ENCODE measurements at regions not wholly inside any gene's neighbourhood (a gene's known extent, or its start where the extent isn't known, plus 50 kb on each side); places are given as distances from the start of the nearest gene placed in this dataset.

- no peak for DNase-seq (ENCODE audit: low read depth)
These were observed 411.3 kb downstream of the SPRY1 start for GRCh38 chr4:123807866-123808265.

GRCh38 chr4:123809864-123810263, 413.3 kb downstream of the SPRY1 start:
- DNase-seq (ENCODE audit: low read depth): no peak

GRCh38 chr4:123812066-123812390, 415.4 kb downstream of the SPRY1 start:
- no peak for DNase-seq (ENCODE audit: low read depth)

GRCh38 chr4:123813901-123814300, 417.3 kb downstream of the SPRY1 start:
- no peak for DNase-seq (ENCODE audit: low read depth)

GRCh38 chr4:123816462-123816861, 419.9 kb downstream of the SPRY1 start:
- no peak for DNase-seq (ENCODE audit: low read depth)

- no peak for DNase-seq (ENCODE audit: low read depth)
These were observed 420.6 kb downstream of the SPRY1 start for GRCh38 chr4:123817025-123817688.

- DNase-seq (ENCODE audit: low read depth): no peak
These were observed 422.9 kb downstream of the SPRY1 start for GRCh38 chr4:123819362-123820035.

GRCh38 chr4:123821861-123822260, 425.3 kb downstream of the SPRY1 start:
- no peak for DNase-seq (ENCODE audit: low read depth)

GRCh38 chr4:123822353-123822752, 425.8 kb downstream of the SPRY1 start:
- no peak for DNase-seq (ENCODE audit: low read depth)

GRCh38 chr4:123823244-123823643, 426.6 kb downstream of the SPRY1 start:
- no peak for DNase-seq (ENCODE audit: low read depth)

GRCh38 chr4:123824524-123824923, 427.9 kb downstream of the SPRY1 start:
- DNase-seq (ENCODE audit: low read depth): no peak

GRCh38 chr4:123825596-123826291, 429.1 kb downstream of the SPRY1 start:
- DNase-seq (ENCODE audit: low read depth): no peak

- no peak for DNase-seq (ENCODE audit: low read depth)
These were observed 430.3 kb downstream of the SPRY1 start for GRCh38 chr4:123826896-123827295.

GRCh38 chr4:123827511-123827910, 430.9 kb downstream of the SPRY1 start:
- DNase-seq (ENCODE audit: low read depth): no peak

- DNase-seq (ENCODE audit: low read depth): no peak
These were observed 434.3 kb downstream of the SPRY1 start for GRCh38 chr4:123830930-123831329.

- DNase-seq (ENCODE audit: low read depth): no peak
These were observed 435.8 kb downstream of the SPRY1 start for GRCh38 chr4:123832173-123833026.

- DNase-seq (ENCODE audit: low read depth): no peak
These were observed 436.6 kb downstream of the SPRY1 start for GRCh38 chr4:123833171-123833643.

- no peak for DNase-seq (ENCODE audit: low read depth)
These were observed 439.4 kb downstream of the SPRY1 start for GRCh38 chr4:123835831-123836590.

- no peak for DNase-seq (ENCODE audit: low read depth)
These were observed 440.4 kb downstream of the SPRY1 start for GRCh38 chr4:123836851-123837595.

- no peak for DNase-seq (ENCODE audit: low read depth)
These were observed 441.9 kb downstream of the SPRY1 start for GRCh38 chr4:123838474-123838873.

- no peak for DNase-seq (ENCODE audit: low read depth)
These were observed 443.6 kb downstream of the SPRY1 start for GRCh38 chr4:123840197-123840596.

Data from activated T-helper 1 cell treated with Interleukin-2 at 50 U/mL for 16 hours (primary cell).